IMR-90 (cell line): ENCODE measurements at regions not wholly inside any gene's neighbourhood (a gene's known extent, or its start where the extent isn't known, plus 50 kb on each side); places are given as distances from the start of the nearest gene placed in this dataset.

ENCODE experiments used
- ATAC-seq: fragments of 200-7000 bp; cut with Tn5 transposase; 2 replicates; pipeline ENCODE4 v1.9.1; 2020; ENCODE audit warnings: low read depth, mild to moderate bottlenecking, moderate library complexity
- BruUV-seq: library from RNA; stranded (reverse); fragments of 400-500 nt; replicated peaks from 2 replicates; lab custom pipeline; 2021; lab: Mats Ljungman, UMichigan
- CTCF ChIA-PET: fragments of 300-600 bp; formaldehyde crosslinking; extraction: SDS; loops from one replicate; lab custom pipeline; 2021; ENCODE audit warnings: antibody characterized with exemption; lab: Yijun Ruan, JAX
- POLR2A ChIA-PET: fragments of 300-600 bp; sonication (Branson Sonifier 250); formaldehyde crosslinking; loops from one replicate; lab custom pipeline; 2022; ENCODE audit warnings: antibody characterized with exemption; ENCODE audit not compliant: unreplicated experiment; lab: Charles Lee
- DNase-seq: peaks from one replicate; pipeline ENCODE4 v3.0.0; 2013
- H2AFZ ChIP-seq: replicated peaks from 2 replicates; pipeline ENCODE3; 2013; ENCODE audit warnings: low read length, mild to moderate bottlenecking; ENCODE audit not compliant: poor library complexity
- H2AK5ac ChIP-seq: 2 replicates; pipeline ENCODE4 v1.6.1; 2013; ENCODE audit warnings: low read depth, low read length, inconsistent platforms
- H2AK9ac ChIP-seq: replicated peaks from 2 replicates; pipeline ENCODE3; 2013; ENCODE audit warnings: mild to moderate bottlenecking, low read depth, low read length, moderate library complexity; ENCODE audit not compliant: poor library complexity
- H2BK120ac ChIP-seq: 2 replicates; pipeline ENCODE4 v1.6.1; 2013; ENCODE audit warnings: low read depth, low read length, inconsistent platforms
- H2BK15ac ChIP-seq: 3 replicates; pipeline ENCODE4 v1.6.1; 2013; ENCODE audit warnings: low read depth, low read length, inconsistent platforms
- H2BK20ac ChIP-seq: 2 replicates; pipeline ENCODE4 v1.6.1; 2013; ENCODE audit warnings: low read depth, mild to moderate bottlenecking, inconsistent platforms, low read length, moderate library complexity
- H2BK5ac ChIP-seq: 2 replicates; pipeline ENCODE4 v1.6.1; 2013; ENCODE audit warnings: mild to moderate bottlenecking, low read depth, low read length, inconsistent platforms; ENCODE audit not compliant: poor library complexity, severe bottlenecking
- H3K14ac ChIP-seq: replicated peaks from 2 replicates; pipeline ENCODE4 v1.6.1; 2013; ENCODE audit warnings: low read depth, low read length, inconsistent platforms
- H3K18ac ChIP-seq: 2 replicates; pipeline ENCODE4 v1.6.1; 2013; ENCODE audit warnings: low read depth, low read length, control low read depth
- H3K23ac ChIP-seq: 2 replicates; pipeline ENCODE4 v1.6.1; 2013; ENCODE audit warnings: low read depth, low read length, inconsistent platforms
- H3K27ac ChIP-seq: 2 replicates; pipeline ENCODE4 v1.5.1; 2013; ENCODE audit warnings: mild to moderate bottlenecking, control low read depth, low read length; ENCODE audit not compliant: insufficient read depth
- H3K27me3 ChIP-seq: 2 replicates; pipeline ENCODE4 v1.6.1; 2013; ENCODE audit warnings: low read length; ENCODE audit not compliant: control insufficient read depth, insufficient read depth
- H3K36me3 ChIP-seq: 2 replicates; pipeline ENCODE4 v1.6.1; 2013; ENCODE audit warnings: low read length, mixed read lengths; ENCODE audit not compliant: control insufficient read depth, insufficient read depth
- H3K4ac ChIP-seq: 2 replicates; pipeline ENCODE4 v1.6.1; 2013; ENCODE audit warnings: low read depth, low read length, inconsistent platforms
- H3K4me1 ChIP-seq: 2 replicates; pipeline ENCODE4 v1.6.1; 2013; ENCODE audit warnings: low read length, mixed read lengths; ENCODE audit not compliant: control insufficient read depth, insufficient read depth
- H3K4me2 ChIP-seq: 2 replicates; pipeline ENCODE4 v1.6.1; 2013; ENCODE audit warnings: low read depth, mild to moderate bottlenecking, control low read depth, low read length, moderate library complexity
- H3K4me3 ChIP-seq: 2 replicates; pipeline ENCODE4 v1.5.1; 2013; ENCODE audit warnings: low read depth, mild to moderate bottlenecking, control low read depth, low read length, moderate library complexity; ENCODE audit not compliant: insufficient read depth
- H3K56ac ChIP-seq: 2 replicates; pipeline ENCODE4 v1.6.1; 2013; ENCODE audit warnings: low read length, inconsistent platforms; ENCODE audit not compliant: insufficient read depth; ENCODE audit errors: extremely low read depth
- H3K79me1 ChIP-seq, 2 experiments: 2 replicates each; pipeline ENCODE4 v1.6.1; 2013; ENCODE audit warnings: low read length in 2 of 2, inconsistent platforms in 1 of 2, low read depth in 1 of 2
- H3K9ac ChIP-seq: 2 replicates; pipeline ENCODE4 v1.6.1; 2013; ENCODE audit warnings: low read depth, low read length, control low read depth
- H3K9me1 ChIP-seq: 2 replicates; pipeline ENCODE4 v1.6.1; 2013; ENCODE audit warnings: low read length, inconsistent platforms; ENCODE audit not compliant: insufficient read depth
- H3K9me3 ChIP-seq: 2 replicates; pipeline ENCODE4 v1.6.1; 2013; ENCODE audit warnings: low read length; ENCODE audit not compliant: control insufficient read depth, insufficient read depth
- H4K20me1 ChIP-seq: 2 replicates; pipeline ENCODE4 v1.6.1; 2013; ENCODE audit warnings: low read length, inconsistent platforms; ENCODE audit not compliant: insufficient read depth
- H4K5ac ChIP-seq: 2 replicates; pipeline ENCODE4 v1.6.1; 2013; ENCODE audit warnings: mild to moderate bottlenecking, low read depth, low read length, control low read depth
- H4K8ac ChIP-seq, 2 experiments: 2 replicates each; pipeline ENCODE4 v1.6.1; 2013; ENCODE audit warnings: low read depth in 2 of 2, low read length in 2 of 2, control low read depth in 1 of 2, inconsistent platforms in 1 of 2
- H4K91ac ChIP-seq: 2 replicates; pipeline ENCODE4 v1.6.1; 2013; ENCODE audit warnings: low read depth, low read length, inconsistent platforms; ENCODE audit not compliant: insufficient read depth
- BHLHE40 ChIP-seq: fragments of 150-350 bp; IDR thresholded peaks from 2 replicates; pipeline ENCODE4 v1.6.1; 2016; ENCODE audit warnings: mild to moderate bottlenecking, low read depth, low read length
- CEBPB ChIP-seq: IDR thresholded peaks from 2 replicates; pipeline ENCODE4 v1.6.1; 2012; ENCODE audit warnings: low read depth, low read length, improper control_type of control experiment
- CHD1 ChIP-seq: IDR thresholded peaks from 2 replicates; pipeline ENCODE4 v1.6.1; 2012; ENCODE audit warnings: low read depth, low read length, improper control_type of control experiment
- CTCF ChIP-seq: conservative IDR thresholded peaks from 2 replicates; pipeline ENCODE4 v1.5.1; 2012; ENCODE audit warnings: mild to moderate bottlenecking, low read depth, low read length, improper control_type of control experiment
- ELK1 ChIP-seq: fragments of 150-350 bp; IDR thresholded peaks from 2 replicates; pipeline ENCODE4 v1.6.1; 2016; ENCODE audit warnings: low read depth, mild to moderate bottlenecking, low read length, moderate library complexity, borderline replicate concordance
- FOS ChIP-seq: fragments of 150-350 bp; IDR thresholded peaks from 2 replicates; pipeline ENCODE4 v1.6.1; 2016; ENCODE audit warnings: low read depth, low read length
- MAFK ChIP-seq: IDR thresholded peaks from 2 replicates; pipeline ENCODE4 v1.6.1; 2012; ENCODE audit warnings: low read depth, low read length, improper control_type of control experiment
- MAZ ChIP-seq: IDR thresholded peaks from 2 replicates; pipeline ENCODE4 v1.6.1; 2012; ENCODE audit warnings: low read depth, mild to moderate bottlenecking, low read length, improper control_type of control experiment, moderate library complexity, borderline replicate concordance
- MXI1 ChIP-seq: IDR thresholded peaks from 2 replicates; pipeline ENCODE4 v1.6.1; 2012; ENCODE audit warnings: low read depth, mild to moderate bottlenecking, low read length, moderate library complexity, borderline replicate concordance
- NFE2L2 ChIP-seq: fragments of 150-350 bp; IDR thresholded peaks from 2 replicates; pipeline ENCODE4 v1.6.1; 2016; ENCODE audit warnings: low read depth, mild to moderate bottlenecking, low read length
- POLR2A ChIP-seq: IDR thresholded peaks from 2 replicates; pipeline ENCODE4 v1.6.1; 2012; ENCODE audit warnings: mild to moderate bottlenecking, low read depth, low read length
- RAD21 ChIP-seq: IDR thresholded peaks from 2 replicates; pipeline ENCODE4 v1.6.1; 2012; ENCODE audit warnings: low read length, improper control_type of control experiment
- RCOR1 ChIP-seq: IDR thresholded peaks from 2 replicates; pipeline ENCODE4 v1.6.1; 2012; ENCODE audit warnings: mild to moderate bottlenecking, low read length, improper control_type of control experiment; ENCODE audit not compliant: insufficient replicate concordance
- RFX5 ChIP-seq: IDR thresholded peaks from 2 replicates; pipeline ENCODE4 v1.8.0; 2012; ENCODE audit warnings: low read depth, mild to moderate bottlenecking, low read length, moderate library complexity
- SMC3 ChIP-seq: fragments of 150-350 bp; IDR thresholded peaks from 2 replicates; pipeline ENCODE4 v1.6.1; 2016; ENCODE audit warnings: low read depth, mild to moderate bottlenecking, antibody characterized with exemption, low read length, moderate library complexity
- USF2 ChIP-seq: fragments of 150-350 bp; IDR thresholded peaks from 2 replicates; pipeline ENCODE4 v1.6.1; 2017; ENCODE audit warnings: mild to moderate bottlenecking, antibody characterized with exemption, low read length, low read depth
- dilution Hi-C: fragments of 300-500 bp; cut with HindIII; formaldehyde crosslinking; loops from one replicate; pipeline ENCODE4 v1.14.3; 2018; ENCODE audit warnings: low sequenced_read_pairs; ENCODE audit not compliant: unreplicated experiment
- in situ Hi-C: fragments of 300-500 bp; cut with MboI; formaldehyde crosslinking; loops from 3 replicates; pipeline ENCODE4 v1.14.3; 2019; ENCODE audit warnings: low sequenced_read_pairs, inconsistent platforms, mixed read lengths
- intact Hi-C: fragments of 100-400 bp; cut with micrococcal nuclease; formaldehyde crosslinking; loops from 2 replicates; pipeline ENCODE4 v1.10.0; 2022

GRCh38 chr2:144924827-144925226, 404.9 kb upstream of the ZEB2 start:
- ATAC-seq (no peak), DNase-seq (no peak)
- Histone ChIP-seq H3K56ac (no peak overlapping the region), H3K27me3 (no peaks in the 10 kb centered on the region), H3K79me1 (no peaks in the 10 kb centered on the region), H2AK9ac (no peak overlapping the region), H2AK5ac (no peak overlapping the region), H3K4me3 (no peak overlapping the region), H3K9me3 (no peaks in the 10 kb centered on the region), H4K5ac (no peak overlapping the region), H3K9ac (no peak overlapping the region), H3K4me2 (no peak overlapping the region), H4K8ac (no peak overlapping the region), H4K20me1 (no peaks in the 10 kb centered on the region), H3K9me1 (no peaks in the 10 kb centered on the region), H3K36me3 (no peaks in the 10 kb centered on the region), H2AFZ (no peak overlapping the region), H3K4me1 (no peaks in the 10 kb centered on the region), H4K91ac (no peak overlapping the region), H2BK20ac (no peak overlapping the region), H2BK5ac (no peak overlapping the region), H2BK15ac (no peak overlapping the region), H2BK120ac (no peak overlapping the region), H3K27ac (no peak overlapping the region), H3K14ac (no peak overlapping the region), H3K18ac (no peak overlapping the region), H3K23ac (no peak overlapping the region), H3K4ac (no peak overlapping the region)
- in situ Hi-C loops (no loop called here), intact Hi-C loops (no loop called here), dilution Hi-C loops (no loop called here)
- ChIA-PET POLR2A (no interaction called here), CTCF (interaction anchor here (1.1 kb wide), 1 partner anchor 11 kb away, joined by 3 read pairs; no protein-coding TSS in a partner anchor)
- TF ChIP-seq USF2 (no peak), MAFK (no peak), SMC3 (no peak), CEBPB (no peak), RFX5 (no peak), MAZ (no peak), CTCF (no peak), NFE2L2 (no peak), MXI1 (no peak), RAD21 (no peak), CHD1 (no peak), RCOR1 (no peak), POLR2A (no peak), FOS (no peak), ELK1 (no peak), BHLHE40 (no peak)
- no TSS peak for BruUV-seq
